GM19397 (cell line): ENCODE measurements at regions not wholly inside any gene's neighbourhood (a gene's known extent, or its start where the extent isn't known, plus 50 kb on each side); places are given as distances from the start of the nearest gene placed in this dataset.

Experiments
- ATAC-seq: cut with Tn5 transposase; IDR thresholded peaks from one replicate; pipeline ENCODE4 v1.9.1; 2021; ENCODE audit warnings: mild to moderate bottlenecking, moderate library complexity; ENCODE audit not compliant: unreplicated experiment

GRCh38 chr4:3343358-3343757, 50.5 kb downstream of the RGS12 start:
- ATAC-seq = no peak

- no peak for ATAC-seq
Measured at GRCh38 chr4:3344104-3344503, 51.3 kb downstream of the RGS12 start.

- no peak for ATAC-seq
Measured at GRCh38 chr4:3344596-3344995, 51.8 kb downstream of the RGS12 start.

GRCh38 chr4:3345384-3345783, 52.6 kb downstream of the RGS12 start:
- ATAC-seq = no peak

GRCh38 chr4:3346146-3346545, 53.3 kb downstream of the RGS12 start:
- ATAC-seq = no peak

- ATAC-seq = no peak
Measured at GRCh38 chr4:3347871-3348270, 55.0 kb downstream of the RGS12 start.

- no peak for ATAC-seq
Measured at GRCh38 chr4:3348621-3349020, 55.8 kb downstream of the RGS12 start.

- no peak for ATAC-seq
Measured at GRCh38 chr4:3349116-3349515, 56.3 kb downstream of the RGS12 start.

GRCh38 chr4:3351997-3352396, 59.2 kb downstream of the RGS12 start:
- ATAC-seq = no peak

- no peak for ATAC-seq
Measured at GRCh38 chr4:3352505-3352904, 59.7 kb downstream of the RGS12 start.

GRCh38 chr4:3352941-3353594, 60.2 kb downstream of the RGS12 start:
- no peak for ATAC-seq

GRCh38 chr4:3353752-3354454, 61.1 kb downstream of the RGS12 start:
- ATAC-seq = no peak

- ATAC-seq = no peak
Measured at GRCh38 chr4:3354455-3354811, 61.6 kb downstream of the RGS12 start.

GRCh38 chr4:3355266-3355748, 62.5 kb downstream of the RGS12 start:
- peak; percentile 50 for ATAC-seq

- ATAC-seq = no peak
Measured at GRCh38 chr4:3358656-3359055, 65.8 kb downstream of the RGS12 start.

- ATAC-seq = no peak
Measured at GRCh38 chr4:3360777-3361176, 68.0 kb downstream of the RGS12 start.

GRCh38 chr4:3361406-3361805, 68.6 kb downstream of the RGS12 start:
- ATAC-seq = no peak

GRCh38 chr4:3361896-3362295, 69.1 kb downstream of the RGS12 start:
- ATAC-seq = no peak

- ATAC-seq = no peak
Measured at GRCh38 chr4:3362431-3363287, 69.8 kb downstream of the RGS12 start.

GRCh38 chr4:3363411-3364141, 70.8 kb downstream of the RGS12 start:
- ATAC-seq = no peak

GRCh38 chr4:3364199-3364598, 71.4 kb downstream of the RGS12 start:
- ATAC-seq = no peak
